ENCODE measurements at regions not wholly inside any gene's neighbourhood (a gene's known extent, or its start where the extent isn't known, plus 50 kb on each side); places are given as distances from the start of the nearest gene placed in this dataset.

DNA sequence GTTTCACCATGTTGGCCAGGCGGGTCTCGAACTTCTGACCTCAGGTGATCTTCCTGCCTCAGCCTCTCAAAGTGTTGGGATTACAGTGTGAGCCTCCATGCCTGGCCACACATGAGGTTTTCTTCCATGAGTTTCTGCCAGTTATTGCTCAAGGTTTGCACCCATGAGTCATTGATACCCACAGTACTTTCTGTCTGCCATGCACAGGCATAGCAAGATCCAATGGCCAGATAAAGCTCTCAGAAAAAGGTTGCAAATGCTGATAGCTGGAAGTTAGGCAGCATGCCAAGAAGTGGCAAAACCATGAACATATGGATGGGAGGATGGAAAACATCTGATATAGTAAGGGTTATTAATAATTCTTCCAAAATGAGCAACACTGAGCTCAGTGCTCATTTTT, 298.7 kb upstream of the NRG3 start:
- no peak for TF ChIP-seq CTCF (IDR thresholded peaks at IDR 0.05; ENCODE audit: low read depth, low read length)
- no peak for TF ChIP-seq POLR2A (IDR thresholded peaks at IDR 0.05; ENCODE audit: extremely low read depth, insufficient read length)
- TF ChIP-seq, protein P1, sequence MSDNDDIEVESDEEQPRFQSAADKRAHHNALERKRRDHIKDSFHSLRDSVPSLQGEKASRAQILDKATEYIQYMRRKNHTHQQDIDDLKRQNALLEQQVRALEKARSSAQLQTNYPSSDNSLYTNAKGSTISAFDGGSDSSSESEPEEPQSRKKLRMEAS (IDR thresholded peaks at IDR 0.05; ENCODE audit: low read depth, low read length) = no peak
- no peak for TF ChIP-seq MYC (IDR thresholded peaks at IDR 0.05; ENCODE audit: low read depth, low read length)
